ENCODE measurements at regions not wholly inside any gene's neighbourhood (a gene's known extent, or its start where the extent isn't known, plus 50 kb on each side); places are given as distances from the start of the nearest gene placed in this dataset.
"Not testable (repeated sequence)": the region's sequence is repeated elsewhere in the genome, so short reads cannot be mapped to it uniquely, and the experiment has no call there.

DNA sequence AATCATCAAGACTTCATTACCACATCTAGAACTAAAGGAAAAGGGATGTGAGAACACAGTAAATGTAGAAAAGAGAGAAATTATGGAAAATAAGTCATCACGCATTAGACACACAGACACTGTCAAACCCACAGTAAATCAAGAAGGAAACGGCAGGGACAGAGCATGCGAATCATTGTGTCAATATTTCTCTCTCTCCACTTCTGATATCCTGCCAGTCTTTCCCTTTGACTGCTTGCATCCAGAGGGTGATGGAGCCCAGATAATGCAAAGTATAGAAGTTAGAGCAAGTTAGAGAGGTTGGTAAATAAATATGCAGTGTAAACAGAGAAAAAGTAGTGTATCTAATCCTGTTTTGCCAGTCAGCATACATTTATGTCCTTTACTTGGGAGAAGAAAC, 706.8 kb upstream of the ANO3 start:
- Histone ChIP-seq H3K23ac (ENCODE audit: low read length) (no peak overlapping the region), H3K18ac (ENCODE audit: low read length) (no peak overlapping the region), H3K56ac (ENCODE audit: low read length) (no peak overlapping the region), H3K79me2 (ENCODE audit: control insufficient read depth, insufficient read depth, low read length) (no peaks in the 10 kb centered on the region), H2BK5ac (ENCODE audit: low read length) (no peak overlapping the region), H3K4me3 (ENCODE audit: low read length) (no peak overlapping the region), H3K27ac (ENCODE audit: low read depth, low read length) (no peak overlapping the region), H3K27me3 (ENCODE audit: insufficient read depth, low read length, poor library complexity) (no peaks in the 10 kb centered on the region), H3K79me1 (ENCODE audit: low read length) (no peaks in the 10 kb centered on the region), H2BK120ac (ENCODE audit: low read depth, low read length) (no peak overlapping the region), H3K9ac (ENCODE audit: low read length) (no peak overlapping the region), H3K4me1 (ENCODE audit: control insufficient read depth, low read depth, low read length) (no peaks in the 10 kb centered on the region), H2BK15ac (replicated peaks; ENCODE audit: low read depth) (no peak overlapping the region), H3K4ac (ENCODE audit: low read depth, low read length) (no peak overlapping the region), H3K4me2 (ENCODE audit: low read length) (no peak overlapping the region), H4K8ac (ENCODE audit: low read depth, low read length) (no peak overlapping the region), H3K36me3 (ENCODE audit: control insufficient read depth, insufficient read depth, low read length) (no peaks in the 10 kb centered on the region), H2AK5ac (ENCODE audit: low read length) (no peak overlapping the region), H4K5ac (ENCODE audit: low read length) (no peak overlapping the region)
- DNase-seq = no peak
- WGBS (ENCODE audit: extremely low coverage, insufficient coverage, low lambda C conversion rate) = no CpG with 5 or more reads among the region's 3 CpGs

DNA sequence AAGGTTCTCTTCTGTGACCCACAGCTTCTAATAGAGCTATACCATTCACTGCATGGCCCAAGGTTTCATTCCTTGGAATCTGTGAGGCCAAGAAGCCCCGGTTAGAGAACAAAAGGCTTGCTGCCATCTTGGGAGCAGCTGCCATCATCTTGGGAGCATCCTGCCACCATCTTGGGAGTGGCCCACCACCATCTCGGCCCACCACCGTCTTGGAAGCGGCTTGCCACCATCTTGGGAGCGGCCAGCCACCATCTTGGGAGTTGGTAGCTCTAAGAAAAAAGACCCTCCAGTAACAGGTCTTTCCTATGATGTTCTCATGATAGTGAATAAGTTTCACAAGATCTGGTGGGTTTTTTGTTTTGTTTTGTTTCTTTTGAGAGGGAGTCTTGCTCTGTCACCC, 703.9 kb upstream of the ANO3 start:
- no CpG with 5 or more reads among the region's 5 CpGs for WGBS (ENCODE audit: extremely low coverage, insufficient coverage, low lambda C conversion rate)
- DNase-seq = no peak

DNA sequence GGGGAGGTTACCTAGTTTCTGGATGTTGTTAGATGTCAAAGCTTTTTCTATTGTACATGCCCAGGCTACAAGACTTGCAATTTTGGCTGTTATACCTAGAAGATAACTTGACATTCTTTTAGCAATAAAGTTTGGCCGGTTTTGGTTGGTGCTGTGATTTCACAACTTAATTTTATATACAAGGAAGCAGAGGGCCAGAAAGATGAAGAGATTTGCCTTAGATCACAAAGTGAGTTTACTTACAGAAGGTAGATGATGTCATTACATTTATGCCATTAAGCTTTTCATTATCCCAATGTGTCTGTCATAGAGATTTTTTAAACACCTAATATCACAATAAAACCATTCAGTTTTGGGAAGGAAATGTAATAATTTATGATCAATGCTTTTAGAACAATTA, 698.7 kb upstream of the ANO3 start:
- Histone ChIP-seq H4K5ac (ENCODE audit: low read length) (no peak overlapping the region), H3K36me3 (ENCODE audit: control insufficient read depth, insufficient read depth, low read length) (no peaks in the 10 kb centered on the region), H3K18ac (ENCODE audit: low read length) (no peak overlapping the region)

More for the DNA sequence above, 703.9 kb upstream of the ANO3 start:
- no peak overlapping the region for H3K9ac ChIP-seq (ENCODE audit: low read length)
- H2BK5ac ChIP-seq (ENCODE audit: low read length) = no peak overlapping the region
- no peak overlapping the region for H2BK120ac ChIP-seq (ENCODE audit: low read depth, low read length)
- no peak overlapping the region for H3K4me3 ChIP-seq (ENCODE audit: low read length)
- no peaks in the 10 kb centered on the region for H3K79me2 ChIP-seq (ENCODE audit: control insufficient read depth, insufficient read depth, low read length)
- no peak overlapping the region for H4K5ac ChIP-seq (ENCODE audit: low read length)
- H2AK5ac ChIP-seq (ENCODE audit: low read length) = no peak overlapping the region
- no peak overlapping the region for H3K4ac ChIP-seq (ENCODE audit: low read depth, low read length)
- H3K4me1 ChIP-seq (ENCODE audit: control insufficient read depth, low read depth, low read length) = no peaks in the 10 kb centered on the region
- H3K79me1 ChIP-seq (ENCODE audit: low read length) = no peaks in the 10 kb centered on the region
- H2BK15ac ChIP-seq (replicated peaks; ENCODE audit: low read depth) = no peak overlapping the region
- no peak overlapping the region for H3K56ac ChIP-seq (ENCODE audit: low read length)
- no peaks in the 10 kb centered on the region for H3K36me3 ChIP-seq (ENCODE audit: control insufficient read depth, insufficient read depth, low read length)
- no peak overlapping the region for H4K8ac ChIP-seq (ENCODE audit: low read depth, low read length)
- H3K27me3 ChIP-seq (ENCODE audit: insufficient read depth, low read length, poor library complexity) = no peaks in the 10 kb centered on the region
- H3K27ac ChIP-seq (ENCODE audit: low read depth, low read length) = no peak overlapping the region
- H3K23ac ChIP-seq (ENCODE audit: low read length) = no peak overlapping the region
- no peak overlapping the region for H3K4me2 ChIP-seq (ENCODE audit: low read length)
- H3K18ac ChIP-seq (ENCODE audit: low read length) = no peak overlapping the region

DNA sequence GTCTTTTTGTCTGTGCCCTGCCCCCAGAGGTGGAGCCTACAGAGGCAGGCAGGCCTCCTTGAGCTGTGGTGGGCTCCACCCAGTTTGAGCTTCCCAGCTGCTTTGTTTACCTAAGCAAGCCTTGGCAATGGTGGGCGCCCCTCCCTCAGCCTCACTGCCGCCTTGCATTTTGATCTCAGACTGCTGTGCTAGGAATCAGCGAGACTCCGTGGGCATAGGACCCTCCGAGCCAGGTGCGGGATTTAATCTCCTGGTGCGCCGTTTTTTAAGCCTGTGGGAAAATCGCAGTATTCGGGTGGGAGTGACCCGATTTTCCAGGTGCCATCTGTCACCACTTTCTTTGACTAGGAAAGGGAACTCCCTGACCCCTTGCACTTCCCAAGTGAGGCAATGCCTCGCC, 682.7 kb upstream of the ANO3 start:
- no CpG with 5 or more reads among the region's 12 CpGs for WGBS (ENCODE audit: extremely low coverage, insufficient coverage, low lambda C conversion rate)
- H4K5ac ChIP-seq (ENCODE audit: low read length); H3K56ac ChIP-seq (ENCODE audit: low read length); DNase-seq; H2AK5ac ChIP-seq (ENCODE audit: low read length); H3K23ac ChIP-seq (ENCODE audit: low read length); H3K27me3 ChIP-seq (ENCODE audit: insufficient read depth, low read length, poor library complexity); H3K4ac ChIP-seq (ENCODE audit: low read depth, low read length); H3K4me3 ChIP-seq (ENCODE audit: low read length); H3K9ac ChIP-seq (ENCODE audit: low read length); H3K4me1 ChIP-seq (ENCODE audit: control insufficient read depth, low read depth, low read length); H2BK120ac ChIP-seq (ENCODE audit: low read depth, low read length); H2BK15ac ChIP-seq (replicated peaks; ENCODE audit: low read depth); H3K79me2 ChIP-seq (ENCODE audit: control insufficient read depth, insufficient read depth, low read length); H4K8ac ChIP-seq (ENCODE audit: low read depth, low read length); H3K27ac ChIP-seq (ENCODE audit: low read depth, low read length); H3K79me1 ChIP-seq (ENCODE audit: low read length); H3K36me3 ChIP-seq (ENCODE audit: control insufficient read depth, insufficient read depth, low read length); H3K4me2 ChIP-seq (ENCODE audit: low read length); H2BK5ac ChIP-seq (ENCODE audit: low read length); H3K18ac ChIP-seq (ENCODE audit: low read length): not testable (repeated sequence)

More for the DNA sequence above, 698.7 kb upstream of the ANO3 start:
- H3K9ac ChIP-seq (ENCODE audit: low read length) = no peak overlapping the region
- WGBS (ENCODE audit: extremely low coverage, insufficient coverage, low lambda C conversion rate) = no CpG with 5 or more reads among the region's 1 CpG
- H2BK15ac ChIP-seq (replicated peaks; ENCODE audit: low read depth) = no peak overlapping the region
- H4K8ac ChIP-seq (ENCODE audit: low read depth, low read length) = no peak overlapping the region
- no peak overlapping the region for H2BK5ac ChIP-seq (ENCODE audit: low read length)
- H3K4me2 ChIP-seq (ENCODE audit: low read length) = no peak overlapping the region
- no peak overlapping the region for H3K27ac ChIP-seq (ENCODE audit: low read depth, low read length)
- H3K56ac ChIP-seq (ENCODE audit: low read length) = no peak overlapping the region
- no peak overlapping the region for H3K4ac ChIP-seq (ENCODE audit: low read depth, low read length)
- H3K79me2 ChIP-seq (ENCODE audit: control insufficient read depth, insufficient read depth, low read length) = no peaks in the 10 kb centered on the region
- H2BK120ac ChIP-seq (ENCODE audit: low read depth, low read length) = no peak overlapping the region
- no peaks in the 10 kb centered on the region for H3K27me3 ChIP-seq (ENCODE audit: insufficient read depth, low read length, poor library complexity)
- H3K79me1 ChIP-seq (ENCODE audit: low read length) = no peaks in the 10 kb centered on the region
- no peak for DNase-seq
- H2AK5ac ChIP-seq (ENCODE audit: low read length) = no peak overlapping the region
- no peak overlapping the region for H3K4me3 ChIP-seq (ENCODE audit: low read length)
- no peaks in the 10 kb centered on the region for H3K4me1 ChIP-seq (ENCODE audit: control insufficient read depth, low read depth, low read length)
- H3K23ac ChIP-seq (ENCODE audit: low read length) = no peak overlapping the region

DNA sequence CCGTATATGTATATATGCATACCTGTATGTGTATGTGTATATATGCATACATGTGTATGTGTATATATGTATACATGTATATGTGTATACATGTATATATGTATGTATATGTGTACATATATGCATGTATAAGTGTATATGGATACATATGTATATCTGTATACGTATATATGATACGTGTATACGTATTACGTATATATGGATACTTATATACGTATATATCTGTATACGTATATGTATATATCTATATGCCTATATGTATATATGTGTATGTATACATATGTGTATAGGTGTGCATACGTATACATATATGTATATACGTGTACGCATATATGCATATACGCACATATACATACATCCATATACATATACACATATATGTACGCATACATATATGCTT, 681.6 kb upstream of the ANO3 start:
- no peak overlapping the region for H4K5ac ChIP-seq (ENCODE audit: low read length)

DNA sequence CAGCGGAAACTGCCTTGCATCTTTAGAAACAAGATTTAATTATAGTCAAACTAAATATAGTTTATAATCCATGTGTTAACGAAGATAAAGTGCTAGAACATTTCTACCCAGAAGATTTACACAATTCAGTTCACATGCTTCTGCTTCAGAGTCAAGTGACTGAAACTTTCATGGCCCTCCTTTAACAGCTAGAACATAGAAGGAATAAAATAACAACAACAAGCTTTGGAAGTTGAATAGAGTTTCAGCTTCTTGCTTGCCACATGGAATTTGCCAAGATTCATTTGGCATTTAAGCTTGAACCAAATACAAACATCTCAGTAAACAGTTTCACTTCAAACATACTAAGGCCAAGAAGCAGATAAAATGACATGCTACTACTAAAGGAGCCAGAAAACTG, 676.3 kb upstream of the ANO3 start:
- H3K27me3 ChIP-seq (ENCODE audit: insufficient read depth, low read length, poor library complexity) = no peaks in the 10 kb centered on the region
- no peak overlapping the region for H3K9ac ChIP-seq (ENCODE audit: low read length)
- no peaks in the 10 kb centered on the region for H3K4me1 ChIP-seq (ENCODE audit: control insufficient read depth, low read depth, low read length)
- H3K4me2 ChIP-seq (ENCODE audit: low read length) = no peak overlapping the region
- WGBS (ENCODE audit: extremely low coverage, insufficient coverage, low lambda C conversion rate) = no CpG with 5 or more reads among the region's 2 CpGs
- no peak overlapping the region for H4K5ac ChIP-seq (ENCODE audit: low read length)
- no peak overlapping the region for H3K27ac ChIP-seq (ENCODE audit: low read depth, low read length)
- no peaks in the 10 kb centered on the region for H3K79me2 ChIP-seq (ENCODE audit: control insufficient read depth, insufficient read depth, low read length)
- no peaks in the 10 kb centered on the region for H3K36me3 ChIP-seq (ENCODE audit: control insufficient read depth, insufficient read depth, low read length)
- H4K8ac ChIP-seq (ENCODE audit: low read depth, low read length) = no peak overlapping the region
- no peak overlapping the region for H3K18ac ChIP-seq (ENCODE audit: low read length)
- H2AK5ac ChIP-seq (ENCODE audit: low read length) = no peak overlapping the region
- H3K79me1 ChIP-seq (ENCODE audit: low read length) = no peaks in the 10 kb centered on the region
- no peak overlapping the region for H3K4me3 ChIP-seq (ENCODE audit: low read length)
- H2BK120ac ChIP-seq (ENCODE audit: low read depth, low read length) = no peak overlapping the region
- H3K4ac ChIP-seq (ENCODE audit: low read depth, low read length) = no peak overlapping the region
- no peak overlapping the region for H2BK5ac ChIP-seq (ENCODE audit: low read length)
- H3K23ac ChIP-seq (ENCODE audit: low read length) = no peak overlapping the region
- no peak overlapping the region for H2BK15ac ChIP-seq (replicated peaks; ENCODE audit: low read depth)
- DNase-seq = no peak
- H3K56ac ChIP-seq (ENCODE audit: low read length) = no peak overlapping the region

More for the DNA sequence above, 681.6 kb upstream of the ANO3 start:
- Histone ChIP-seq H3K4me2 (ENCODE audit: low read length) (no peak overlapping the region), H2AK5ac (ENCODE audit: low read length) (no peak overlapping the region), H2BK120ac (ENCODE audit: low read depth, low read length) (no peak overlapping the region), H3K4ac (ENCODE audit: low read depth, low read length) (no peak overlapping the region), H3K56ac (ENCODE audit: low read length) (no peak overlapping the region), H2BK15ac (replicated peaks; ENCODE audit: low read depth) (no peak overlapping the region), H3K27me3 (ENCODE audit: insufficient read depth, low read length, poor library complexity) (no peaks in the 10 kb centered on the region), H3K79me2 (ENCODE audit: control insufficient read depth, insufficient read depth, low read length) (no peaks in the 10 kb centered on the region), H3K27ac (ENCODE audit: low read depth, low read length) (no peak overlapping the region), H3K18ac (ENCODE audit: low read length) (no peak overlapping the region), H4K8ac (ENCODE audit: low read depth, low read length) (no peak overlapping the region), H3K36me3 (ENCODE audit: control insufficient read depth, insufficient read depth, low read length) (no peaks in the 10 kb centered on the region), H2BK5ac (ENCODE audit: low read length) (no peak overlapping the region), H3K9ac (ENCODE audit: low read length) (no peak overlapping the region), H3K4me1 (ENCODE audit: control insufficient read depth, low read depth, low read length) (no peaks in the 10 kb centered on the region), H3K4me3 (ENCODE audit: low read length) (no peak overlapping the region), H3K79me1 (ENCODE audit: low read length) (no peaks in the 10 kb centered on the region), H3K23ac (ENCODE audit: low read length) (no peak overlapping the region)
- no peak for DNase-seq
- 100% methylated on average over 6 of the region's 12 CpGs for WGBS (ENCODE audit: extremely low coverage, insufficient coverage, low lambda C conversion rate)

Measured in mesendoderm (in vitro differentiated cells).